Endothelial cell of umbilical vein (primary cell): ENCODE measurements at regions not wholly inside any gene's neighbourhood (a gene's known extent, or its start where the extent isn't known, plus 50 kb on each side); places are given as distances from the start of the nearest gene placed in this dataset.

Source experiments
- BruUV-seq: library from RNA; stranded (reverse); fragments of 400-500 nt; replicated peaks from 2 replicates; lab custom pipeline; 2021; lab: Mats Ljungman, UMichigan
- CTCF ChIA-PET: fragments of 300-600, 350-600 bp; sonication (Branson Sonifier 250); formaldehyde crosslinking; loops from one replicate; lab custom pipeline; 2021; ENCODE audit warnings: antibody characterized with exemption, inconsistent platforms; lab: Charles Lee
- POLR2A ChIA-PET: fragments of 300-600, 350-600 bp; sonication (Branson Sonifier 250); formaldehyde crosslinking; loops from one replicate; lab custom pipeline; 2021; ENCODE audit warnings: antibody characterized with exemption, inconsistent platforms; lab: Charles Lee
- DNase-seq: peaks from one replicate; pipeline ENCODE4 v3.0.0-alpha.2; 2011; ENCODE audit warnings: low read depth, low spot score
- FAIRE-seq: peaks from 2 replicates; lab custom pipeline; 2011; peaks lifted over from hg19 to GRCh38; lab: Jason Lieb, UNC
- H2AFZ ChIP-seq: 2 replicates; pipeline ENCODE4 v1.6.0; 2012; ENCODE audit warnings: low read depth, low read length, control low read depth, inconsistent platforms
- H3K27ac ChIP-seq: 2 replicates; pipeline ENCODE4 v1.5.1; 2011; ENCODE audit warnings: low read depth, mild to moderate bottlenecking, control low read depth, low read length, moderate library complexity; ENCODE audit not compliant: insufficient read depth
- H3K27me3 ChIP-seq, 2 experiments: 2 replicates each; pipeline versions ENCODE4 v1.6.0 to v1.6.1; 2011; ENCODE audit warnings: low read length in 2 of 2, mixed read lengths in 1 of 2; ENCODE audit not compliant: control insufficient read depth in 2 of 2, insufficient read depth in 2 of 2
- H3K36me3 ChIP-seq, 2 experiments: 2 replicates in 1 of 2; 3 replicates in 1 of 2; pipeline ENCODE4 v1.5.1; 2011; ENCODE audit warnings: low read length in 2 of 2, mild to moderate bottlenecking in 1 of 2, moderate library complexity in 1 of 2; ENCODE audit not compliant: control insufficient read depth in 2 of 2, insufficient read depth in 2 of 2; ENCODE audit errors: extremely low read depth in 1 of 2
- H3K4me1 ChIP-seq: 3 replicates; pipeline ENCODE4 v1.5.1; 2011; ENCODE audit warnings: mild to moderate bottlenecking, low read length; ENCODE audit not compliant: control insufficient read depth, insufficient read depth; ENCODE audit errors: extremely low read depth
- H3K4me2 ChIP-seq: 2 replicates; pipeline ENCODE4 v1.6.1; 2011; ENCODE audit warnings: low read length, control low read depth, mixed read lengths; ENCODE audit not compliant: insufficient read depth
- H3K4me3 ChIP-seq, 3 experiments: fragments of 200-600 bp in 1 of 3; sonication (generic), shearing (Covaris generic) in 1 of 3; replicated peaks in 1 of 3; 2 replicates each; pipeline ENCODE4 v1.5.1; 2011 to 2016; ENCODE audit warnings: control low read depth in 3 of 3, low read length in 3 of 3, mild to moderate bottlenecking in 2 of 3, inconsistent platforms in 1 of 3, low read depth in 1 of 3, moderate library complexity in 1 of 3; ENCODE audit not compliant: insufficient read depth in 1 of 3
- H3K79me2 ChIP-seq: 2 replicates; pipeline ENCODE4 v1.6.0; 2012; ENCODE audit warnings: low read length, inconsistent platforms; ENCODE audit not compliant: control insufficient read depth, insufficient read depth
- H3K9ac ChIP-seq: replicated peaks from 2 replicates; pipeline ENCODE3; 2011; ENCODE audit warnings: low read length, control low read depth; ENCODE audit not compliant: insufficient read depth; ENCODE audit errors: extremely low read depth
- H3K9me1 ChIP-seq: replicated peaks from 3 replicates; pipeline ENCODE4 v1.6.0; 2011; ENCODE audit warnings: mild to moderate bottlenecking, low read length; ENCODE audit not compliant: control insufficient read depth, insufficient read depth; ENCODE audit errors: extremely low read depth
- H3K9me3 ChIP-seq: replicated peaks from 2 replicates; pipeline ENCODE4 v1.5.1; 2012; ENCODE audit warnings: low read length, inconsistent platforms; ENCODE audit not compliant: control insufficient read depth, insufficient read depth
- H4K20me1 ChIP-seq: replicated peaks from 2 replicates; pipeline ENCODE3; 2011; ENCODE audit warnings: mild to moderate bottlenecking, low read length; ENCODE audit not compliant: control insufficient read depth, insufficient read depth; ENCODE audit errors: extremely low read depth
- EZH2 ChIP-seq: IDR thresholded peaks from 2 replicates; pipeline ENCODE4 v1.6.1; 2012; ENCODE audit warnings: borderline replicate concordance, low read depth, mild to moderate bottlenecking, moderate library complexity, low read length, inconsistent platforms; ENCODE audit not compliant: severe bottlenecking
- FOS ChIP-seq: IDR thresholded peaks from 2 replicates; pipeline ENCODE4 v1.6.1; 2011; ENCODE audit warnings: mild to moderate bottlenecking, low read length, moderate library complexity, borderline replicate concordance; ENCODE audit not compliant: insufficient read depth
- GATA2 ChIP-seq: IDR thresholded peaks from 2 replicates; pipeline ENCODE4 v1.7.0; 2011; ENCODE audit warnings: low read depth, mild to moderate bottlenecking, moderate library complexity, mixed read lengths, low read length; ENCODE audit not compliant: insufficient read length, insufficient read depth
- JUN ChIP-seq: IDR thresholded peaks from 2 replicates; pipeline ENCODE4 v1.6.1; 2011; ENCODE audit warnings: borderline replicate concordance, low read depth; ENCODE audit not compliant: insufficient read length, insufficient read depth
- MYC ChIP-seq: IDR thresholded peaks from one replicate; pipeline ENCODE4 v1.6.1; 2011; ENCODE audit warnings: mild to moderate bottlenecking, low read depth, low read length
- POLR2A ChIP-seq: IDR thresholded peaks from 2 replicates; pipeline ENCODE4 v1.6.1; 2012; ENCODE audit warnings: low read depth, mild to moderate bottlenecking, control low read depth, low read length
- POLR2AphosphoS5 ChIP-seq: IDR thresholded peaks from 2 replicates; pipeline ENCODE4 v1.6.1; 2012; ENCODE audit warnings: low read depth, mild to moderate bottlenecking, control low read depth, low read length, moderate library complexity; ENCODE audit not compliant: insufficient read depth
- dilution Hi-C: fragments of 300-500 bp; cut with MboI; formaldehyde crosslinking; loops from one replicate; pipeline ENCODE4 v1.15.0; 2019; ENCODE audit warnings: low sequenced_read_pairs; ENCODE audit not compliant: extremely low pct_ligation_motif_present
- intact Hi-C: fragments of 100-400 bp; cut with micrococcal nuclease; formaldehyde crosslinking; loops from one replicate; pipeline ENCODE4 v1.10.0; 2022
- TF ChIP-seq, protein P1 (sequence below): IDR thresholded peaks from 2 replicates; pipeline ENCODE4 v1.6.1; 2011; ENCODE audit not compliant: insufficient read depth, insufficient read length
- TF ChIP-seq, protein P2 (sequence below), 2 donors: IDR thresholded peaks; 1 replicate in 1 of 2; 2 replicates in 1 of 2; pipeline ENCODE4 v1.5.1; 2011; ENCODE audit warnings: low read length in 2 of 2, mild to moderate bottlenecking in 2 of 2, moderate library complexity in 2 of 2, control low read depth in 1 of 2, inconsistent platforms in 1 of 2, low read depth in 1 of 2; ENCODE audit not compliant: insufficient read depth in 1 of 2; ENCODE audit errors: extremely low read depth in 1 of 2

DNA sequence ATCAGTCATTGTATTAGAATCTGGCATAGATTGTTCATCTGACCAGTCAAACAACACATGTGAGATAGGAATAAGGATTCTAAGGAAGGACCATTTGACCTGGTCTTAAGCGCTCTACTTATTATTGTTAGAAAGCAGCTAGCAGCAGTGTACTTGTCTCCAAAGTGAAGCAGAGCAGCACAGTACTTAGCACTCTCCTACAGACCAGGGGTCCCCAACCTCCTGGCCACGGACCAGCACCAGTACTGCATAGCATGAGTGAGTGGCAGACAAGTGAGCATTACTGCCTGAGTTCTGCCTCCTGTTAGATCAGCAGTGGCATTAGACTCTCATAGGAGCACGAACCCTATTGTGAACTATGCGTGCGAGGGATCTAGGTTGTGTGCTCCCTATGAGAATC lies 135.9 kb upstream of the SPRY1 start:
- Histone ChIP-seq H3K27me3 (no peaks in the 10 kb centered on the region), H3K27ac (no peak overlapping the region), H4K20me1 (no peaks in the 10 kb centered on the region), H2AFZ (no peak overlapping the region), H3K4me2 (no peak overlapping the region), H3K4me1 (peaks cover 12% of the 10 kb centered on the region), H3K36me3 (no peaks in the 10 kb centered on the region), H3K4me3 (no peak overlapping the region), H3K9ac (no peak overlapping the region), H3K9me1 (no peaks in the 10 kb centered on the region), H3K79me2 (no peaks in the 10 kb centered on the region), H3K9me3 (no peaks in the 10 kb centered on the region)
- intact Hi-C loops, result no loop called here
- TF ChIP-seq POLR2A, result no peak
- BruUV-seq, result no TSS peak
- no peak for DNase-seq
- POLR2A ChIA-PET, result no interaction called here
- CTCF ChIA-PET, result no interaction called here
- dilution Hi-C loops, result no loop called here
- no peak for FAIRE-seq

DNA sequence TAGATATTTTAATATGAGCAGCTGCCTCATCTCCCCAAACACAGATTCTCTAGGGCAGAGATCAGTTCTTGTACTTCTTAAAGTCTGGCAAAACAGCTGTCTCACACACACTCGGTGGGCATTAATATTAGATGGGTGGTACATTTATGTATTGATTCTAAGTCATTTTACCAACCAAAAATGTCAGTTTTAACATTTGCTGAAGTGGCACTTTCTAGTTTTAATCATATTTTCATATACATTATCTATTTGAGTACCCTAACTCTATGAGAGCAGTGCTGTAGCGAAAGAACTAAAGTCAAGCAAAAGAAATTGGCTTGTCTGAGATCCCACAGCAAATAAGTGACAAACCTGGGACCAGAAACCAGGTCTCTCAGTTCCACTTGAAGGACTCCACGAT lies 134.5 kb upstream of the SPRY1 start:
- Histone ChIP-seq H4K20me1 (no peaks in the 10 kb centered on the region), H3K27me3 (no peaks in the 10 kb centered on the region), H3K4me3 (no peak overlapping the region), H3K36me3 (no peaks in the 10 kb centered on the region), H3K4me2 (no peak overlapping the region), H3K79me2 (no peaks in the 10 kb centered on the region), H3K9me1 (no peaks in the 10 kb centered on the region), H3K4me1 (peaks cover 5% of the 10 kb centered on the region), H3K9me3 (no peaks in the 10 kb centered on the region), H2AFZ (no peak overlapping the region), H3K9ac (no peak overlapping the region), H3K27ac (no peak overlapping the region)
- intact Hi-C loops, result no loop called here
- DNase-seq (no peak), FAIRE-seq (no peak)
- POLR2A ChIA-PET, result no interaction called here
- BruUV-seq, result no TSS peak
- TF ChIP-seq JUN (no peak), GATA2 (no peak), FOS (no peak), EZH2 (no peak), POLR2A (no peak), POLR2AphosphoS5 (no peak), MYC (no peak)
- TF ChIP-seq, protein P1, sequence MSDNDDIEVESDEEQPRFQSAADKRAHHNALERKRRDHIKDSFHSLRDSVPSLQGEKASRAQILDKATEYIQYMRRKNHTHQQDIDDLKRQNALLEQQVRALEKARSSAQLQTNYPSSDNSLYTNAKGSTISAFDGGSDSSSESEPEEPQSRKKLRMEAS, result no peak
- TF ChIP-seq, protein P2, sequence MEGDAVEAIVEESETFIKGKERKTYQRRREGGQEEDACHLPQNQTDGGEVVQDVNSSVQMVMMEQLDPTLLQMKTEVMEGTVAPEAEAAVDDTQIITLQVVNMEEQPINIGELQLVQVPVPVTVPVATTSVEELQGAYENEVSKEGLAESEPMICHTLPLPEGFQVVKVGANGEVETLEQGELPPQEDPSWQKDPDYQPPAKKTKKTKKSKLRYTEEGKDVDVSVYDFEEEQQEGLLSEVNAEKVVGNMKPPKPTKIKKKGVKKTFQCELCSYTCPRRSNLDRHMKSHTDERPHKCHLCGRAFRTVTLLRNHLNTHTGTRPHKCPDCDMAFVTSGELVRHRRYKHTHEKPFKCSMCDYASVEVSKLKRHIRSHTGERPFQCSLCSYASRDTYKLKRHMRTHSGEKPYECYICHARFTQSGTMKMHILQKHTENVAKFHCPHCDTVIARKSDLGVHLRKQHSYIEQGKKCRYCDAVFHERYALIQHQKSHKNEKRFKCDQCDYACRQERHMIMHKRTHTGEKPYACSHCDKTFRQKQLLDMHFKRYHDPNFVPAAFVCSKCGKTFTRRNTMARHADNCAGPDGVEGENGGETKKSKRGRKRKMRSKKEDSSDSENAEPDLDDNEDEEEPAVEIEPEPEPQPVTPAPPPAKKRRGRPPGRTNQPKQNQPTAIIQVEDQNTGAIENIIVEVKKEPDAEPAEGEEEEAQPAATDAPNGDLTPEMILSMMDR (IDR thresholded peaks at IDR 0.05; ENCODE audit: extremely low read depth in 1 of 2, insufficient read depth in 1 of 2, low read depth in 1 of 2, low read length in 2 of 2), result no peak
- CTCF ChIA-PET, result no interaction called here
- dilution Hi-C loops, result no loop called here
